ENCODE measurements at regions not wholly inside any gene's neighbourhood (a gene's known extent, or its start where the extent isn't known, plus 50 kb on each side); places are given as distances from the start of the nearest gene placed in this dataset.

DNA sequence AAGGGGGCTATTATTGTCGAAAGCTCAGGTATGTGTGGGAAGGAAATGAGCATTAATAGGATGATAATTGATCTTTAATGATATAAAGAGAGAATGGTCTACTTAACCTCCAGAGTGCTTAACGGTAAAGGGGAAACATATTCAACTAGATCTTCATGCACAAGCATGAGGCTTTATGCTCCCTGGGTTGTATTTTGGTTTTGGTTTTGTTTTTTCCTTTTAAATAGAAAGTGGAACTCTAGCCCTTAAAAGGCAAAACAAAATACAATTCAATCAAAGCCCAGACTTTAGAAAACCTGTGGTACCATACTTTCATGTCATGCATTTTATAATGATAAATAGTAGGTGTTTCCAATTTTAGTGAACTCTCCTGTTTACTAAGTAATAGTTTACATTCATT lies 622.7 kb downstream of the METTL15 start:
- POLR2A ChIA-PET, result no interaction called here
- CTCF ChIA-PET, result no interaction called here
- Histone ChIP-seq H3K27ac (ENCODE audit: extremely low read depth, low read depth, low read length) (no peak overlapping the region), H3K4me3 (ENCODE audit: low read depth, low read length) (no peak overlapping the region), H3K4me1 (ENCODE audit: control insufficient read depth, insufficient read depth, low read length) (no peaks in the 10 kb centered on the region), H3K36me3 (ENCODE audit: control insufficient read depth in 2 of 2, insufficient read depth in 1 of 2, low read length in 2 of 2) (no peaks in the 10 kb centered on the region), H3K9me3 (ENCODE audit: control insufficient read depth, insufficient read depth, low read depth, low read length) (no peaks in the 10 kb centered on the region)
- TF ChIP-seq ZNF571 (tag by site-specific recombination; IDR thresholded peaks at IDR 0.05), result no peak
- no peak for TF ChIP-seq ZNF121 (tag by site-specific recombination; IDR thresholded peaks at IDR 0.05)
- TF ChIP-seq ZNF23 (tag by site-specific recombination; IDR thresholded peaks at IDR 0.05; ENCODE audit: borderline replicate concordance), result no peak
- TF ChIP-seq ZBTB20 (tag by site-specific recombination; IDR thresholded peaks at IDR 0.05), result no peak
- no peak for TF ChIP-seq ZNF624 (tag by site-specific recombination; IDR thresholded peaks at IDR 0.05)
- TF ChIP-seq, protein P1, sequence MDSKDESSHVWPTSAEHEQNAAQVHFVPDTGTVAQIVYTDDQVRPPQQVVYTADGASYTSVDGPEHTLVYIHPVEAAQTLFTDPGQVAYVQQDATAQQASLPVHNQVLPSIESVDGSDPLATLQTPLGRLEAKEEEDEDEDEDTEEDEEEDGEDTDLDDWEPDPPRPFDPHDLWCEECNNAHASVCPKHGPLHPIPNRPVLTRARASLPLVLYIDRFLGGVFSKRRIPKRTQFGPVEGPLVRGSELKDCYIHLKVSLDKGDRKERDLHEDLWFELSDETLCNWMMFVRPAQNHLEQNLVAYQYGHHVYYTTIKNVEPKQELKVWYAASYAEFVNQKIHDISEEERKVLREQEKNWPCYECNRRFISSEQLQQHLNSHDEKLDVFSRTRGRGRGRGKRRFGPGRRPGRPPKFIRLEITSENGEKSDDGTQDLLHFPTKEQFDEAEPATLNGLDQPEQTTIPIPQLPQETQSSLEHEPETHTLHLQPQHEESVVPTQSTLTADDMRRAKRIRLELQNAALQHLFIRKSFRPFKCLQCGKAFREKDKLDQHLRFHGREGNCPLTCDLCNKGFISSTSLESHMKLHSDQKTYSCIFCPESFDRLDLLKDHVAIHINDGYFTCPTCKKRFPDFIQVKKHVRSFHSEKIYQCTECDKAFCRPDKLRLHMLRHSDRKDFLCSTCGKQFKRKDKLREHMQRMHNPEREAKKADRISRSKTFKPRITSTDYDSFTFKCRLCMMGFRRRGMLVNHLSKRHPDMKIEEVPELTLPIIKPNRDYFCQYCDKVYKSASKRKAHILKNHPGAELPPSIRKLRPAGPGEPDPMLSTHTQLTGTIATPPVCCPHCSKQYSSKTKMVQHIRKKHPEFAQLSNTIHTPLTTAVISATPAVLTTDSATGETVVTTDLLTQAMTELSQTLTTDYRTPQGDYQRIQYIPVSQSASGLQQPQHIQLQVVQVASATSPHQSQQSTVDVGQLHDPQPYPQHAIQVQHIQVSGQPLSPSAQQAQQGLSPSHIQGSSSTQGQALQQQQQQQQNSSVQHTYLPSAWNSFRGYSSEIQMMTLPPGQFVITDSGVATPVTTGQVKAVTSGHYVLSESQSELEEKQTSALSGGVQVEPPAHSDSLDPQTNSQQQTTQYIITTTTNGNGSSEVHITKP (tag by site-specific recombination; IDR thresholded peaks at IDR 0.05), result no peak
- TF ChIP-seq, protein P2, sequence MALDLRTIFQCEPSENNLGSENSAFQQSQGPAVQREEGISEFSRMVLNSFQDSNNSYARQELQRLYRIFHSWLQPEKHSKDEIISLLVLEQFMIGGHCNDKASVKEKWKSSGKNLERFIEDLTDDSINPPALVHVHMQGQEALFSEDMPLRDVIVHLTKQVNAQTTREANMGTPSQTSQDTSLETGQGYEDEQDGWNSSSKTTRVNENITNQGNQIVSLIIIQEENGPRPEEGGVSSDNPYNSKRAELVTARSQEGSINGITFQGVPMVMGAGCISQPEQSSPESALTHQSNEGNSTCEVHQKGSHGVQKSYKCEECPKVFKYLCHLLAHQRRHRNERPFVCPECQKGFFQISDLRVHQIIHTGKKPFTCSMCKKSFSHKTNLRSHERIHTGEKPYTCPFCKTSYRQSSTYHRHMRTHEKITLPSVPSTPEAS (tag by site-specific recombination; IDR thresholded peaks at IDR 0.05), result no peak
- TF ChIP-seq ZNF596 (tag by site-specific recombination; IDR thresholded peaks at IDR 0.05), result no peak
- no peak for TF ChIP-seq ZNF394 (tag by site-specific recombination; IDR thresholded peaks at IDR 0.05; ENCODE audit: borderline replicate concordance)
- TF ChIP-seq, protein P3, sequence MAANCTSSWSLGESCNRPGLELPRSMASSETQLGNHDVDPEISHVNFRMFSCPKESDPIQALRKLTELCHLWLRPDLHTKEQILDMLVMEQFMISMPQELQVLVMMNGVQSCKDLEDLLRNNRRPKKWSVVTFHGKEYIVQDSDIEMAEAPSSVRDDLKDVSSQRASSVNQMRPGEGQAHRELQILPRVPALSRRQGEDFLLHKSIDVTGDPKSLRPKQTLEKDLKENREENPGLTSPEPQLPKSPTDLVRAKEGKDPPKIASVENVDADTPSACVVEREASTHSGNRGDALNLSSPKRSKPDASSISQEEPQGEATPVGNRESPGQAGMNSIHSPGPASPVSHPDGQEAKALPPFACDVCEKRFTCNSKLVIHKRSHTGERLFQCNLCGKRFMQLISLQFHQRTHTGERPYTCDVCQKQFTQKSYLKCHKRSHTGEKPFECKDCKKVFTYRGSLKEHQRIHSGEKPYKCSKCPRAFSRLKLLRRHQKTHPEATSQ (tag by site-specific recombination; IDR thresholded peaks at IDR 0.05), result no peak
- TF ChIP-seq ZNF274 (IDR thresholded peaks at IDR 0.05; ENCODE audit: low read length), result no peak
- TF ChIP-seq ZNF274 (tag by site-specific recombination; IDR thresholded peaks at IDR 0.05; ENCODE audit: borderline replicate concordance), result no peak
- TF ChIP-seq ZNF664 (tag by site-specific recombination; IDR thresholded peaks at IDR 0.05), result no peak
- TF ChIP-seq ZNF629 (tag by site-specific recombination; IDR thresholded peaks at IDR 0.05), result no peak
- no peak for TF ChIP-seq ZNF777 (tag by site-specific recombination; IDR thresholded peaks at IDR 0.05; ENCODE audit: borderline replicate concordance)
- TF ChIP-seq ZNF37A (tag by site-specific recombination; IDR thresholded peaks at IDR 0.05), result no peak
- no peak for TF ChIP-seq ZNF248 (tag by site-specific recombination; IDR thresholded peaks at IDR 0.05)
- TF ChIP-seq, protein P4, sequence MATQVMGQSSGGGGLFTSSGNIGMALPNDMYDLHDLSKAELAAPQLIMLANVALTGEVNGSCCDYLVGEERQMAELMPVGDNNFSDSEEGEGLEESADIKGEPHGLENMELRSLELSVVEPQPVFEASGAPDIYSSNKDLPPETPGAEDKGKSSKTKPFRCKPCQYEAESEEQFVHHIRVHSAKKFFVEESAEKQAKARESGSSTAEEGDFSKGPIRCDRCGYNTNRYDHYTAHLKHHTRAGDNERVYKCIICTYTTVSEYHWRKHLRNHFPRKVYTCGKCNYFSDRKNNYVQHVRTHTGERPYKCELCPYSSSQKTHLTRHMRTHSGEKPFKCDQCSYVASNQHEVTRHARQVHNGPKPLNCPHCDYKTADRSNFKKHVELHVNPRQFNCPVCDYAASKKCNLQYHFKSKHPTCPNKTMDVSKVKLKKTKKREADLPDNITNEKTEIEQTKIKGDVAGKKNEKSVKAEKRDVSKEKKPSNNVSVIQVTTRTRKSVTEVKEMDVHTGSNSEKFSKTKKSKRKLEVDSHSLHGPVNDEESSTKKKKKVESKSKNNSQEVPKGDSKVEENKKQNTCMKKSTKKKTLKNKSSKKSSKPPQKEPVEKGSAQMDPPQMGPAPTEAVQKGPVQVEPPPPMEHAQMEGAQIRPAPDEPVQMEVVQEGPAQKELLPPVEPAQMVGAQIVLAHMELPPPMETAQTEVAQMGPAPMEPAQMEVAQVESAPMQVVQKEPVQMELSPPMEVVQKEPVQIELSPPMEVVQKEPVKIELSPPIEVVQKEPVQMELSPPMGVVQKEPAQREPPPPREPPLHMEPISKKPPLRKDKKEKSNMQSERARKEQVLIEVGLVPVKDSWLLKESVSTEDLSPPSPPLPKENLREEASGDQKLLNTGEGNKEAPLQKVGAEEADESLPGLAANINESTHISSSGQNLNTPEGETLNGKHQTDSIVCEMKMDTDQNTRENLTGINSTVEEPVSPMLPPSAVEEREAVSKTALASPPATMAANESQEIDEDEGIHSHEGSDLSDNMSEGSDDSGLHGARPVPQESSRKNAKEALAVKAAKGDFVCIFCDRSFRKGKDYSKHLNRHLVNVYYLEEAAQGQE (tag by site-specific recombination; IDR thresholded peaks at IDR 0.05), result no peak
- no peak for TF ChIP-seq ZNF785 (tag by site-specific recombination; IDR thresholded peaks at IDR 0.05)
- TF ChIP-seq ZXDB (tag by site-specific recombination; IDR thresholded peaks at IDR 0.05), result no peak
- TF ChIP-seq ZNF776 (tag by site-specific recombination; IDR thresholded peaks at IDR 0.05; ENCODE audit: borderline replicate concordance), result no peak
